ENCODE measurements at regions not wholly inside any gene's neighbourhood (a gene's known extent, or its start where the extent isn't known, plus 50 kb on each side); places are given as distances from the start of the nearest gene placed in this dataset.
A peak's percentile ranks its signal among the peaks of the same experiment; 100 is the strongest.
"Not testable (repeated sequence)": the region's sequence is repeated elsewhere in the genome, so short reads cannot be mapped to it uniquely, and the experiment has no call there.

DNA sequence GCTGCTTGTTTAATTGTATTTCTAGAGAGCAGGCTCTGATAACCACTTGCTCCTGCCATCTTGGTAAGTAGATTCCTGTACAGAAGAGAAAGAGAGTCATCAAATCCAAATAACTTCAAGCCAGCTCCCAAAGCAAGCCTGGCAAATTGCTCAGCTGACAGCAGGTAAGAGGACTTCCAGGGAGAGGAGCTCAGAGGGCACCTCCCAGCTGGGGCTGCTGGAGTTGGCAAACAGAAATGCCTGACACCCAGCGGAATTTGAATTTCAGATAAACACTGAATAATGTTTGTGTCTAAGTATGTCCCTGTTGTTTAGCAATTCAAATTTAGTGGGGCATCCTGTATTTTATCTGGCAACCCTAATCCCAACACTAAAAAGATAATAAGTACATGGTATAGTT, 86.2 kb downstream of the MYL12B start:
- no peaks in the 10 kb centered on the region for H3K36me3 Mint-ChIP-seq (ENCODE audit: low read depth)
- H3K4me1 Mint-ChIP-seq = no peaks in the 10 kb centered on the region
- intact Hi-C loops (cut with micrococcal nuclease) = no loop called here
- no peak overlapping the region for H3K4me3 Mint-ChIP-seq
- H3K27me3 Mint-ChIP-seq = peaks cover 5% of the 10 kb centered on the region
- DNase-seq = no peak
- H3K9me3 Mint-ChIP-seq = no peaks in the 10 kb centered on the region
- H3K27ac Mint-ChIP-seq = no peak overlapping the region

DNA sequence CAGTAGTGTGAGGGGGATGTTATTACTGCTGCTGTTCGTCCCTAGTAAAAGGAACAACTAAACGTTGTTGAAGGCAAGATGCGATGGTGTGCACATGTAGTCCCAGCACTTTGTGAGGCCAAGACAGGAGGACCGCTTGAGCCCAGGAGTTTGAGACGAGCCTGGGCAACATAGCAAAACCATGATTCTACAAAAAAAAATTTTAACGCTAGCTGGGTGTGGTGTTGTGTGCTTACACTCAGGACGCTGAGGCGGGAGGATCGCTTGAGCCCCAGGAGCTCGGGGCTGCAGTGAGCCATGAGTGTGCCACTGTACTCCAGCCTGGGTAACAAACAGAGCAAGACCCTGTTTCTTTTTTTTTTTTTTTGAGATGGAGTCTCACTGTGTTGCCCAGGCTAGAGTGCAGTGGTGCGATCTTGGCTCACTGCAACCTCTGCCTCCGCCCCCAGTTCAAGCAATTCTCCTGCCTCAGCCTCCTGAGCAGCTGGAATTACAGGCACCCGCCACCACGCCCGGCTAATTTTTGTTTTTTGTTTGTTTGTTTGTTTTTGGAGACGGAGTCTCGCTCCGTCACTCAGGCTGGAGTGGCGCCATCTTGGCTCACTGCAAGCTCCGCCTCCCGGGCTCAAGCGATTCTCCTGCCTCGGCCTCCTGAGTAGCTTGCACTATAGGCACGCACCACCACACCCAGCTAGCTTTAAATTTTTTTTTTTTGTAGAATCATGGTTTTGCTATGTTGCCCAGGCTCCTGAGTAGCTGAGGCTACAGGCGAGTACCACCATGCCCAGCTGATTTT, 87.3 kb downstream of the MYL12B start:
- H3K27me3 Mint-ChIP-seq; DNase-seq; H3K9me3 Mint-ChIP-seq; H3K36me3 Mint-ChIP-seq (ENCODE audit: low read depth); H3K4me1 Mint-ChIP-seq; H3K27ac Mint-ChIP-seq; intact Hi-C loops (cut with micrococcal nuclease); H3K4me3 Mint-ChIP-seq: not testable (repeated sequence)

GRCh38 chr18:3350021-3350420, 88.1 kb downstream of the MYL12B start:
- no peak overlapping the region for H3K4me3 Mint-ChIP-seq
- H3K27ac Mint-ChIP-seq = no peak overlapping the region
- intact Hi-C loops (cut with micrococcal nuclease) = no loop called here
- peaks cover 5% of the 10 kb centered on the region for H3K27me3 Mint-ChIP-seq
- no peaks in the 10 kb centered on the region for H3K36me3 Mint-ChIP-seq (ENCODE audit: low read depth)
- DNase-seq = no peak
- H3K4me1 Mint-ChIP-seq = peaks cover 4% of the 10 kb centered on the region
- no peaks in the 10 kb centered on the region for H3K9me3 Mint-ChIP-seq

- H3K27ac Mint-ChIP-seq = no peak overlapping the region
- no peaks in the 10 kb centered on the region for H3K9me3 Mint-ChIP-seq
- H3K27me3 Mint-ChIP-seq = peaks cover 5% of the 10 kb centered on the region
- H3K36me3 Mint-ChIP-seq (ENCODE audit: low read depth) = no peaks in the 10 kb centered on the region
- H3K4me3 Mint-ChIP-seq = no peak overlapping the region
- H3K4me1 Mint-ChIP-seq = peaks cover 6% of the 10 kb centered on the region
- intact Hi-C loops (cut with micrococcal nuclease) = no loop called here
- DNase-seq = no peak
Observed at GRCh38 chr18:3350566-3351527, 88.9 kb downstream of the MYL12B start.

DNA sequence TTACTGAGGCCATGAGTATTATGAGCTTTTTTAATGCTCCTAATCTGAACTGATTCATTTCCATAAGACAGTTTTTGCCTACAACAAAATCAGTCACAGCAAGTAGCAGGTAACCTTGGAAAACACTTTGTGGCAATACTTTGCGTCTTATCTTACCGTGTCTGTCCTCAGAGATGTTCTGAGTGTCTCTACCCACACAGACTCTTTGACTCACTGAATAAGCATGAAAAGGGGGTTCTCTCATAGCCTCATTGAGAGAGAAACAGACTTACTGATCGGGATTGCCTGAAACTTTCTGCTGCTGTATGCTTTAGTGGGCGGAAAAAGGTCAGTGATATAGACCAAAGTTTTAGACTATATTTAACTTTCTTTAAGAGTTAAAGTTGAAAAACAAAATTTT, 92.6 kb downstream of the MYL12B start:
- DNase-seq = no peak
- Mint-ChIP-seq H3K4me3 (no peak overlapping the region), H3K9me3 (peaks cover 3% of the 10 kb centered on the region), H3K4me1 (peaks cover 16% of the 10 kb centered on the region), H3K27me3 (no peaks in the 10 kb centered on the region), H3K36me3 (ENCODE audit: low read depth) (no peaks in the 10 kb centered on the region), H3K27ac (no peak overlapping the region)
- intact Hi-C loops (cut with micrococcal nuclease) = no loop called here

GRCh38 chr18:3356614-3357013, 93.4 kb upstream of the TGIF1 start:
- Mint-ChIP-seq H3K27me3 (no peaks in the 10 kb centered on the region), H3K27ac (peak overlapping the region; percentile 25), H3K36me3 (ENCODE audit: low read depth) (no peaks in the 10 kb centered on the region), H3K4me1 (peaks cover 16% of the 10 kb centered on the region), H3K4me3 (no peak overlapping the region), H3K9me3 (peaks cover 3% of the 10 kb centered on the region)
- intact Hi-C loops (cut with micrococcal nuclease) = no loop called here
- DNase-seq = no peak

GRCh38 chr18:3357516-3357915, 92.5 kb upstream of the TGIF1 start:
- H3K36me3 Mint-ChIP-seq (ENCODE audit: low read depth) = no peaks in the 10 kb centered on the region
- no peak for DNase-seq
- H3K4me3 Mint-ChIP-seq = no peak overlapping the region
- peaks cover 3% of the 10 kb centered on the region for H3K9me3 Mint-ChIP-seq
- intact Hi-C loops (cut with micrococcal nuclease) = no loop called here
- peaks cover 16% of the 10 kb centered on the region for H3K4me1 Mint-ChIP-seq
- H3K27me3 Mint-ChIP-seq = no peaks in the 10 kb centered on the region
- no peak overlapping the region for H3K27ac Mint-ChIP-seq

GRCh38 chr18:3358310-3358709, 91.7 kb upstream of the TGIF1 start:
- Mint-ChIP-seq H3K9me3 (peaks cover 3% of the 10 kb centered on the region), H3K27me3 (no peaks in the 10 kb centered on the region), H3K36me3 (ENCODE audit: low read depth) (no peaks in the 10 kb centered on the region), H3K4me1 (peaks cover 16% of the 10 kb centered on the region), H3K4me3 (no peak overlapping the region), H3K27ac (no peak overlapping the region)
- DNase-seq = no peak
- intact Hi-C loops (cut with micrococcal nuclease) = no loop called here

- Mint-ChIP-seq H3K4me1 (peaks cover 12% of the 10 kb centered on the region), H3K9me3 (peaks cover 3% of the 10 kb centered on the region), H3K27me3 (no peaks in the 10 kb centered on the region), H3K27ac (no peak overlapping the region), H3K4me3 (no peak overlapping the region), H3K36me3 (ENCODE audit: low read depth) (no peaks in the 10 kb centered on the region)
- DNase-seq = no peak
- intact Hi-C loops (cut with micrococcal nuclease) = no loop called here
Observed at GRCh38 chr18:3360211-3360610, 89.8 kb upstream of the TGIF1 start.

DNA sequence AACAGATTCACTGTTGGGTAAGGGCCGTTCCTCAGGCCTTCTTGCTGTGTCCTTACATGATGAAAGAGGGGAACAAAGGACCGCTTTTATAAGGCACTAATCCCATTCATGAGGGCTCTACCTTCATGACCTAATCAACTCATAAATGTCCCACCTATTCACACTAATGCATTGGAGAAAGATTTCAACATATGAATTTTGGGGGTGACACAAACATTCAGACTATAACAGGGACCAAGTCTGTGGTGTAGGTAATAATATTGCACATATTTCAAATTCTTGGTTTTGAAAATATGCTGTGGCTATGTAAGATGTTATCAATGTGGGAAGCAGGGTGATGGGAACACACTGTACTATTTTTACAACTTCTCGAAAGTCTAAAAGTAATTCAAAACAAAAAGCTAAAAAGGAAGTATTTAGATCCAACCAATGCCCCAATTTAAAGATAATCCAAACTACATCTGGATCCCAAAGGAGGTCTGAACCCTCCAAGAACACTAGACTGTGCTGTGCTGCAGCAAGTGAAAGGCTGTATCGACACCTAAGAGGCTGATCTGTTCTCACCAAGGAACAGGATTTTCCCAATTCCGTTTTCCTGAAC, 82.4 kb upstream of the TGIF1 start:
- peaks cover 5% of the 10 kb centered on the region for H3K27me3 Mint-ChIP-seq
- intact Hi-C loops (cut with micrococcal nuclease) = no loop called here
- H3K4me1 Mint-ChIP-seq = no peaks in the 10 kb centered on the region
- no peak overlapping the region for H3K27ac Mint-ChIP-seq
- no peak for DNase-seq
- no peaks in the 10 kb centered on the region for H3K9me3 Mint-ChIP-seq
- no peaks in the 10 kb centered on the region for H3K36me3 Mint-ChIP-seq (ENCODE audit: low read depth)
- no peak overlapping the region for H3K4me3 Mint-ChIP-seq

DNA sequence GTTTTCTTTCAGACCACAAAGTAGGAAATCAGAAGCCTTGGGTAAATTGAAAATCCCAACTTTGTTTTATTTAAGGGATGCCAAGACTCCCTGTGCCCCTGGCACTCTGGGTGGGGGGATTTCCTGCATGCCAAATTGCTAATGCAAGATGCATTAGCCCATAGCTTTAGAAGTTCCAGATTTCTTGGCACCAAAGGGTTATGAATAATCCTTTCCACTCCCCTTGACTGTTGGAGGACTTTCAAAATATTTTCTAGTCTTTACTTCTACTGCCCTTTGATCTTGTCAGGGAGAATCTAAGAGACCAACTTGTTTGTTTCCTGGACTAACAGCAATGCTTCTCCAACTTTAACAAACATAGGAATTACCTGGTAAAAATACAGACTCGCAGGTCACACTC, 81.8 kb upstream of the TGIF1 start:
- no peaks in the 10 kb centered on the region for H3K4me1 Mint-ChIP-seq
- no peak overlapping the region for H3K4me3 Mint-ChIP-seq
- no peaks in the 10 kb centered on the region for H3K36me3 Mint-ChIP-seq (ENCODE audit: low read depth)
- intact Hi-C loops (cut with micrococcal nuclease) = no loop called here
- no peak for DNase-seq
- no peak overlapping the region for H3K27ac Mint-ChIP-seq
- no peaks in the 10 kb centered on the region for H3K9me3 Mint-ChIP-seq
- H3K27me3 Mint-ChIP-seq = peaks cover 5% of the 10 kb centered on the region

DNA sequence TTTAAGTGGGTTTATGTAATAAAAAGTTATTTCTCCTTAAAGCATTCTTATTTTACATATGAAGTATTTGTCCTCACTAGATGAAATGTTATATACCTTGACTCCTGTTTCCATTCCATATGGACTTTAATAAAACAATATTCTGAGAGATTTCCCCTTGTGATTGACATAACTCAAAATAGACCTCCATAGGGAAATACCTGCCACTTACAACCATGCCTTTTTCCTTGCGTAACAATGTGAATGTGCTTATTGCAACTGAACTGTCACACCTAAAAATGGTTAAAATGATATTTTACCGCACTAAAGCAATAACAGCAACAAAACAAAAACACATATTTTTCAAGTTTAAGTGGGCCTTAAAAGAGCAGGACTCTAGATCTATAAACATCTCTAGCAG, 70.3 kb upstream of the TGIF1 start:
- H3K4me3 Mint-ChIP-seq = no peak overlapping the region
- H3K27ac Mint-ChIP-seq = no peak overlapping the region
- DNase-seq = no peak
- H3K4me1 Mint-ChIP-seq = peaks cover 2% of the 10 kb centered on the region
- peaks cover 6% of the 10 kb centered on the region for H3K27me3 Mint-ChIP-seq
- H3K36me3 Mint-ChIP-seq (ENCODE audit: low read depth) = no peaks in the 10 kb centered on the region
- H3K9me3 Mint-ChIP-seq = no peaks in the 10 kb centered on the region
- intact Hi-C loops (cut with micrococcal nuclease) = loop anchor here (2.0 kb wide), 2 partner anchors 75 to 215 kb away; no protein-coding TSS in a partner anchor

DNA sequence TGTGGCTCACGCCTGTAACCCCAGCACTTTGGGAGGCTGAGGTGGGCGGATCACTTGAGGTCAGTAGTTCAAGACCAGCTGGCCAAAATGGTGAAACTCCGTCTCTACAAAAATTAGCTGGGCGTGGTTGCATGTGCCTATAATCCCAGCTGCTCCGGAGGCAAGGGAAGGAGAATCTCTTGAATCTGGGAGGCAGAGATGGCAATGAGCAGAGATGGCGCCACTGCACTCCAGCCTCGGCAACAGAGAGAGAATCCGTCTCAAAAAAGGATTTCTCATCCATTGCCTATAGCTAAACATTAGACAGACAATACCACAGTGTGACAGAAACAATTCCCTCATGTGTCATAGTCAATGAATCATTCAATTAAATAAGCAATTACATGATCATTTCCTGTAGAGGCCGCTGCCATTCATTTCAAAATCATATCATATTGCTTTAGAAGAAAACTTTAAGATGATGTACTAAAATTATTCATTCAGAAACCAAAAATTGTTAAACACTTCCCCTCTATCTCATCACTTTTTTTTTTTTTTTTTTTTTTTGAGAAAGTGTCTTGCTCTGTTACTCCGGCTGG, 69.5 kb upstream of the TGIF1 start:
- Mint-ChIP-seq H3K4me1 (peaks cover 2% of the 10 kb centered on the region), H3K36me3 (ENCODE audit: low read depth) (no peaks in the 10 kb centered on the region), H3K27ac (no peak overlapping the region), H3K27me3 (peaks cover 6% of the 10 kb centered on the region), H3K4me3 (no peak overlapping the region), H3K9me3 (no peaks in the 10 kb centered on the region)
- intact Hi-C loops (cut with micrococcal nuclease) = loop anchor here (2.0 kb wide), 2 partner anchors 74 to 214 kb away; no protein-coding TSS in a partner anchor
- DNase-seq = no peak
